Fibroblast of skin of right biceps (primary cell): ENCODE measurements at regions not wholly inside any gene's neighbourhood (a gene's known extent, or its start where the extent isn't known, plus 50 kb on each side); places are given as distances from the start of the nearest gene placed in this dataset.
"Not testable (repeated sequence)": the region's sequence is repeated elsewhere in the genome, so short reads cannot be mapped to it uniquely, and the experiment has no call there.

ENCODE experiments used
- DNase-seq: peaks from one replicate; pipeline ENCODE4 v3.0.0-alpha.2; 2013

- DNase-seq = no peak
Measured at GRCh38 chr9:72471096-72471495, 50.3 kb upstream of the TMC1 start.

GRCh38 chr9:72467766-72468738 is 53.4 kb upstream of the TMC1 start:
- DNase-seq = peak; percentile 44

- DNase-seq = peak; percentile 13
Measured at GRCh38 chr9:72465593-72465984, 55.8 kb upstream of the TMC1 start.

- no peak for DNase-seq
Measured at GRCh38 chr9:72464857-72465592, 56.4 kb upstream of the TMC1 start.

- DNase-seq = peak; percentile 67
Measured at GRCh38 chr9:72462340-72462739, 59.1 kb upstream of the TMC1 start.

GRCh38 chr9:72460342-72461312 is 60.8 kb upstream of the TMC1 start:
- no peak for DNase-seq

- DNase-seq = no peak
Measured at GRCh38 chr9:72459308-72459707, 62.1 kb upstream of the TMC1 start.

- no peak for DNase-seq
Measured at GRCh38 chr9:72458153-72458552, 63.3 kb upstream of the TMC1 start.

GRCh38 chr9:72457366-72457765 is 64.0 kb upstream of the TMC1 start:
- DNase-seq = no peak

GRCh38 chr9:72454871-72455491 is 66.4 kb upstream of the TMC1 start:
- no peak for DNase-seq

- no peak for DNase-seq
Measured at GRCh38 chr9:72453797-72454196, 67.6 kb upstream of the TMC1 start.

GRCh38 chr9:72446241-72446640 is 75.2 kb upstream of the TMC1 start:
- not testable (repeated sequence) for DNase-seq

- DNase-seq = no peak
Measured at GRCh38 chr9:72445306-72445995, 76.0 kb upstream of the TMC1 start.

GRCh38 chr9:72444435-72444834 is 77.0 kb upstream of the TMC1 start:
- DNase-seq = no peak

- DNase-seq = peak; percentile 45
Measured at GRCh38 chr9:72443855-72444254, 77.6 kb upstream of the TMC1 start.

GRCh38 chr9:72441848-72442607 is 77.0 kb upstream of the ZFAND5 start:
- peak; percentile 91 for DNase-seq

- no peak for DNase-seq
Measured at GRCh38 chr9:72440992-72441847, 76.2 kb upstream of the ZFAND5 start.

GRCh38 chr9:72440378-72440777 is 75.4 kb upstream of the ZFAND5 start:
- no peak for DNase-seq

- peak; percentile 83 for DNase-seq
Measured at GRCh38 chr9:72433616-72434267, 68.7 kb upstream of the ZFAND5 start.
